HG03280 (cell line): ENCODE measurements at regions not wholly inside any gene's neighbourhood (a gene's known extent, or its start where the extent isn't known, plus 50 kb on each side); places are given as distances from the start of the nearest gene placed in this dataset.

Experiments used
- ATAC-seq: cut with Tn5 transposase; IDR thresholded peaks from one replicate; pipeline ENCODE4 v1.9.1; 2021; ENCODE audit warnings: mild to moderate bottlenecking, moderate library complexity; ENCODE audit not compliant: unreplicated experiment

DNA sequence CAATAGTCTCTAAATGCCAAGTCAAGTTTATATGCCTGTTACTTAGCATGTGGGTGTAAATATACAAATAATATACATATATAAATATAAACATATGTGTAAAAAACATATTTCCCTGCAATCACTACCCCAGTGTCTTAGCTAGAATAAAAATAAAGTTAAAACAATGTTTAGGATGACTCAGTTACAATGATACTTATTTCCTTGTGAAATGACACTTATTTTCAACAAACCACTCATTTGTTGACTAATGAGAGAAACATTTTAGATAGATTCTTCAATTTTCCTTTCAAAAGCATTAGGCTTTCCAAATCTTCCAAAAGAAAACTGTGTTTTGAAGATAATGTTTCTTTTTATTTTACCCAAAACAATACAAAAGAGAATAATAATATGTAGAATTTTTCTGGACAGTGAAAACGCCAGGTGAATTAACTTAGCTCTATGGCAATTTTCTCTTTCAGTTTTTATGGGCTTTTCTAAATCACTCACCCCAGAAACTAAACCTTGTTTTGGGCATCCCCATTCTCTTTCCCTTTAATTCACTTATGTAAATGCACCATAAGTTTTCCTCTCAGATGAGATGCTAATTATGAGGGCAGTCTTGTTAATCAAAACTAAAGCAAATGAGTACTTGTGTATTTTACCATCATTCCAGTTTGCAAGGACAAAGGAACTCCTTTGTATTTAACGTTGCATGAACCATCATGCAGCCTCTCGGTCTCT lies 465.9 kb downstream of the BCAT1 start:
- no peak for ATAC-seq

DNA sequence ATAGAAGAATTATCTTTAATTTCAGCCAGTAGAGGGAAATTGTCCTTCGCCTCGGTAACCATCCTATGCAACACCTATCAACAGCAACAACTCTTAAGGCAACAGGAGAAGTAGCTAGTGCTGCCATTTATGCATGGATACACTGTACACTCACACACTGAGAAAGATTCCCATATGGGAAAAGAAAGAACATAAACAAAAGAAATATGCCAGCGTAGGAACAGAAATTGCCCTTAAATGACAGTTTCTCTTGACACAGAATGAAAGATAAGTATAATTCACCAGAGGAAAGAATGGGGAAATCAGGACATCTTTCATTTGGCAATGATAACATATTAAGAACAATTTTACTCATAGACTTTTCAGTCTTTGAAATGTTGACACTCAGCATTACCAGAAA lies 466.9 kb downstream of the BCAT1 start:
- ATAC-seq = no peak

DNA sequence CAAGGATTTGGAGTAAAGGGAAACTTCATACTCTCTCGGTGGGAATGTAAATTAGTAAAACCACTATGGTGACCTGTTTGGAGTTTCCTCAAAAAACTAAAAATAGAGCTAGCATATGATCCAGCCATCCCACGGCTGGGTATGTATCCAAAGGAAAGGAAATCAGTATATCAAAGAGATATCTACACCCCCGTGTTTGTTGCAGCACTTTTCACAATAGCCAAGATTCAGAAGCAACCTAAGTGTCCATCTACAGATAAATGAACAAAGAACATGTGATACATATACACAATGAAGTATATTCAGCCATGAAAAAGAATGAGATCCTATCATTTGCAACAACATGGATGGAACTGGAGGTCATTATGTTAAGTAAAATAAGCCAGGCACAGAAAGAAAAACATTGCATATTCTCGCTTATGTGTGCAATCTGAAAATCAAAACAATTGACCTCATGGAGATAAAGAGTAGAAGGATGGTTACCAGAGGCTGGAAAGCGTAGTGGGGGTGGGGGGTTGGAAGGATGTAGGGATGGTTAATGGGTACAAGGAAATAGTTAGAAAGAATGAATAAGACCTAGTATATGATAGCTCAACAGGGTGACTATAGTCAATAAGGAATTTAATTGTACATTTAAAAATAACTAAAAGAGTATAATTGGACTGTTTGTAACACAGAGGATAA lies 468.0 kb downstream of the BCAT1 start:
- ATAC-seq = no peak

DNA sequence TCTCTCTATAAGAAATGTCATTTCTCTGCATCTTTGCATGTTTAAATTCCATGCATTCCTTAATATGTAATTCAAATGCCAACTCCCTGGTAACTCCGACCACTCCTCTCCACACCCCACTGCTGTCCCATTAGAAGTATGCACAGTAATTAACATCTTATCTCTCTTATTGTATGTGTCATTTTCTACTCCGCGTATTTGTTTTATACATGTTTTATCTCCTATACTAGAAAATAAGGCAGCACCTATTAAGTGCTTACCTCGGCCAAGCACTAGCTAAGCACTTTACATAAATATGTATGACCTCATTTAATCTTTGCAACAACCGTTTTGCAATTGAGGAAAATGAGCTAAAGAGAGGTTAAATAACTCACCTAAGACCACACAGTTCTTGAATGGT lies 469.8 kb downstream of the BCAT1 start:
- ATAC-seq = no peak

DNA sequence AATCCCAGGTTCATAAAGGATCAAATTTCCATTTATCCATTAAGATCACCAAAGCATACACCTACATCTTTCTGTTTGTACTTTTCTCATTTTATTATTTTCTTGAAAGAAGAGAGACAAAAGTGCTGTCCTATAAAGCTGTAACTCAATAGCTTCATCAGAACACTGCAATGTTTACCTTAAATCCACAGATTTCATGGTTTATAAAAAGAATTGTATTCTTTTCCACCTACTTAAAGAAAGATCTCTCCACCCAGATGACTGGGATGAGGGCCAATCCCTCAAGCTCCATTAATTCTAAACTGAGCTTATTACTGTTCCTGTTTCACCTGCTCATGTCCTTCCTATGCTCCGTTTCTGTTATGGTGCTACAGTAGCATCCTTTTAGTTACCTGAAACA lies 470.6 kb downstream of the BCAT1 start:
- no peak for ATAC-seq

DNA sequence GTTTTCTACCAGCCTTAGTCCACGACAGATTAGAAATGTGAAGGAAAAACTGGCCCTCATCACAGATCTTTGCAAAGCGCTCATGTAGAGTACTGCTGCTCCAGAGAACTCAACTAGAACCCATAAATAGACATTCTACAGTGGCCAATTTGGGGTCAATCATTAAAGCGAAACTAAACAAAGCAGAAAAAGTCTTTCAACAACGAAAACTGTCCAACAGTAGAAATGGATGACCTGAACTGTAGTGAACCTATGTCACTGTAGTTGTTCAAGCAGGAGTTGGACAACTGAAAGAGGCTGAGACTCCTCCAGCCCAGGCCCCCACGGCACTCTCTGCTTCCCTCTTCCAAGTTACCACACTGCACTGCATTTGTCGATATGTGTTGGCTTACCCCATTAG lies 472.6 kb downstream of the BCAT1 start:
- ATAC-seq = no peak

DNA sequence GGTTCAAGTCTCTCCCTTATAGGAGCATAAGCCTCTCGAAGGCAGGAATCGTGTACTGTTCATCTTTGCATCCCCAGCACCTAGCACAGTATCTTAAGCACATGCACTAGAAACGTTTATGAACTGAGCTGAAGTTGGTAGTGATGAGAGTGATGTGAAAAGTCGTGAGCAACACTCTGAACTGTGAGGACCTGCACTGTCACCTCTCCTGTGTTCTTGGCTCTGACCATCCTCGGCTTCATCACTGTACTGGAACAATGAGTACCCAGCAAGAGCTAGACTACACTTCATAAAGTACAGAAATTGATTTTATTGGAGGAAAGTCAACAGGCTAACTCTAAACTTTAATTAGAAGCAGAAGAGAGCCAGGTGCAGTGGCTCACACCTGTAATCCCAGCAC lies 473.6 kb downstream of the BCAT1 start:
- no peak for ATAC-seq

DNA sequence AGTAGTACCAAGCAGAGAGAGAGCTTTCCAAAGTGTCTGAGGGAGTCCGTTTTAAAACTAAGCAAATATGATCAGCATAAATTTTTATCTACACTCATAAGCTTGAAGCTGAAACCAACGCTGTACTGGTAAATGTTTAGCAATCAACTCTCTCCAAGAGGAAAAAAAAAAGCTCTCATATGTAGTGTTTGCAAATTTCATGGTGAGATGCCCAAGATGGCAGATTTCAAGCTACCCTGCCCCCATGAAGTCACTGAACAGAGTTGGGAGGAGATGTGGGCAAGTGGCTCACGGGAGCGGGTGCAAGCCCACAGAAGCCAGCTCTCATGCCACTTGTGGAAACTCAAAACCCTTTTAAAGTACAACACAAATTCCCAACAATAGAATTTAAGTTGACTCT lies 475.8 kb downstream of the BCAT1 start:
- ATAC-seq = no peak

DNA sequence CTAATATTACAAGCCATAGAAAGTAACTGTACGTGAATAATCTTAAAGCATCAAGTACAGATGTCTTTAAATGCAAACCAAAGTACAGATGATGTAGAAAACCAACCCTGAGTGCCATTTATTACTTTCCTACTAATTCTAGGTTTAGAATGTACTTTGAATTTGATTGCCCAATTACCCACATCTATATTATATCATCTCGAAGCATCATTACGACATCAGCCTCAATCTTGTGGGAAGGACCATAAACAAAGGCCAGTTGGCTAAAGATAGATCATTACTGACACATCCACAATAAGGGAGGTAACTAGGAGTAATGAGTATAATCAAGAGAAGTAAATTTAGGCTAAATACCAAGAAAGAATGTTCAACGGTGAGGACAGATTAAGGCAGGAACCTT lies 478.9 kb downstream of the BCAT1 start:
- no peak for ATAC-seq

DNA sequence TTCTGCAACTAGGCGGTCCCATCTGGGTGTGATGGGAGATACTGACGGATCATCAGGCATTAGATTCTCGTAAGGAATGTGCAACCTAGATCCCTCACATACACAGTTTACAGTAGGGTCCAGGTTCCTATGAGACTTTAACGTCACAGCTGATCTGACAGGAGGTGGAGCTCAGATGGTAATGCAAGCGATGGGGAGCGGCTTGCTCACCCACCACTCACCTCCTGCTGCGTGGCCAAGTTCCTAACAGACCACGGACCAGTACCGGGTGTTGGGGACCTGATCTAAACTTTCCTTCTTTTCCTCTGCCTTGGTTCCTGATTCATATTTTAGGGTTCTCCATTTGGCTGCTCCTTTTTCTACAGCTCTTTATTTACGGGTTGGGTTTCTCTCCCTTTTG lies 479.8 kb downstream of the BCAT1 start:
- no peak for ATAC-seq

DNA sequence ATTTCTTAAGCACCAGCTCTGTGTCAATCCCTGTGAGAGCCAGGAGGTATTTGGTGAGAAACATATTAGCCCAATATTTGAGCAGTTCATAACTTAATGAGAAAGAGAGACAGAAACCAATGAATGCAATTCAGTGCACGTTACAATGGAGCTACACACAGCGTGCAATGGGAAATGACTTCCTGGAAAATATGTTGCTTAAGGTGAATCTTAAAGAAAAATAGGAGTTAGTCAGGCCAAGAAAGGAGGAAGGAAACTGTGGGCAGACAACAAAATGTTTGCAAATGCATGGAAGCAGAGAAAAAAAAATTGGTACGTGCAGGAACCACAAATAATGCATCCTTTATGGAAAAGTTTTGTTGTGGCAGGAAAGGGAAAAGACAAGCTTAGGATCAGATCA lies 481.7 kb downstream of the BCAT1 start:
- ATAC-seq = no peak

DNA sequence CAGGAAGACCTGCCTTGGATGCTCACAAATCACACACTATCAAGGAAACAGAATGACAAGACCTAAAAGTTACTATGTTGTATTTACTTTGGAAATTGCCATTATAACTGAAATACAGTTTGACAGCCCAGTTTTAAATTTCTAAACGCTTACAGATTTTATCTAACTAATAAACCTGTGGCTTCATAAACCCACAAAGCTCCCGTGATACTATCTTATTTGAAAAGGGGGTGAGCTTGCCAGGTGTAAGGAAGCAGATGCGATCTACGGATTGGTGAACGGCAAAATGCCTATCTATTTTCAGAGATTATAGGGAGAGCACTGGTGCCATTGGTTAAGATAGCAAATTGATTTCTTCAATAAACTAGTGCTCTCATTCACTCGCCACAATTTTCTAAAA lies 485.5 kb downstream of the BCAT1 start:
- ATAC-seq = no peak

DNA sequence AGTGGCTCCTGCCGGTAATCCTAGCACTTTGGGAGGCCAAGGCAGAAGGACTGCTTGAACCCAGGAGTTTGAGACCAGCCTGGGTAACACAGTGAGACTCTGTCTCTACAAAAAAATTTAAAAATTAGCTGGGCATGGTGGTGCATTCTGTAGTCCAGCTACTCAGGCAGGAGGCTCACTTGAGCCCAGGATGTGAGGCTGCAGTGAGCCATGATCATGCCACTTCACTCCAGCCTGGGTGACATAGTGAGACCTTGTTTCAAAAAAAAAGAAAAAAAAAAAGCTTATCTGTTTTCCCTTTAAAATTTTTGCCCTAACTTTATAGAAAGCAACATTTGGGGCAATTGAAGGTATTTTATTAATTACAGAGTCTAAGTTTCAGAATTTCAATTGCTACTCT lies 486.0 kb downstream of the BCAT1 start:
- no peak for ATAC-seq

DNA sequence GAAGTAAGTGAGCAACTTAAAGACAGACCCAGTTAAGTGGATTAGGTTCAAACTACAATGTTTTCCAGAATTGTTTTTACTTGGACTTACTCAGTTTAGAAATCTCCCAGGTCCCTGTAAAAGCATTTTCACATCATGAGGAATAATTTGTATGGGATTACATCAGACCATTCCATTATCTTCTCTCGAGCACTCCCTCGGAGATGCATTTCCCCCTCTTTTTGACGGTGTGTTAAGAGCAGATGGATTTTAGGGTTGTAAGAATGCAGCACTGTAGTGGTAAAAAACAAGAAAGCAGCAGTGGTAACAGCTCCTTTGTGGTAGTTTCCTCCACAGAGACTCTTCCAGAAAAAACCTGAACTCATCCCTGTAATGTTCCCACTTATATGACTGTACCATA lies 488.4 kb downstream of the BCAT1 start:
- ATAC-seq = no peak

DNA sequence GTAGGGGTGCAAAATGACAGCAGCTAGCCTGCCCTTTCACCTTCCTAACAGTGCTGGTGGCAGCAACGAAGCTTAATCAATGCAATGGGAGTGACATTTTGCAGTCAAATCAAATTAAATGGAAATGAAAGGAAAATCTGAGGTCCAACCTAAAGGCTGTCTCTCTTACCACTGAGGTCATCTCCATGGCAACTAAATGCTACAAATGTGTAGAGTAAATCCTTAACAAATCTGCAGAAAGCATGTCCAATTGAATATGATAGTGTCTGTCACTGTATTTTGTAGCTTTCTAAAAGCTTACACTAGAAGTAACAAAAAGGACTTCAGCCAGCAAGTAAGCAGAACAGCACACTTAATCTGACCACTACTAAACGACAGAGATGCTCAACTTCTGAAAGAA lies 488.8 kb downstream of the BCAT1 start:
- no peak for ATAC-seq

DNA sequence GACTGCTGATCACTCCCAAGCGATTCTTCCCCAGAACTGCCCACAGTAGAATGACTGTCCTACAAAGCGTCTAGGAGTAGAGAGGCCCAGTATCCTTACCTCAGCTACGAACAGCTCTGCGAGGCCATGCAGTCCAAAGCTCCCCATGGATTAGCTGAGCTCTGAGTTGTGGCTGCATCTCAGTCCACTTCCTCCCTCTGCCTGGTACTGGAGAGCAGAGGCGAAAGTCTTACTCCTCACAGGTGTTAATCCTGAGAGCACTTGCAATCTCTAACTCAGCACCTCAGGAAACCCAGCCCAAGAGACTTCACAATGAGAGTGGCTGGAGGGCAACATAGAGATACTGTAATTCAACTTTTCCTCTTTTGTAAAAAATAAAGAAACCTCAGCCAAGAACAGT lies 493.1 kb downstream of the BCAT1 start:
- ATAC-seq = no peak

DNA sequence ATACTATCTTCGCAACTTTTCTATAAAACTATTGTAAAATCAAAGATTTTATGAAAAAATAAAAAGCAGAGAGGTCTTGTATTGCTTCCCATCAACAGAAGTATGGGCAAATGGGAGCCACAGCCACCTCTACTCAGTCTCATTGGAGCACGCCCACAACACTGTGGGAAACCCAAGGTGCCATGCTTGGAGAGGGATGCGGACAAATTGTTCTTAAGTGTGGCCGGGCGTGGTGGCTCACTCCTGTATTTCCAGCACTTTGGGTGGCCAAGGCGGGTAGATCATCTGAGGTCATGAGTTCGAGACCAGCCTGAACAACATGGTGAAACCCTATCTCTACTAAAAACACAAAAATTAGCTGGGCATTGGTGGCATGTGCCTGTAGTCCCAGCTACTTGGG lies 498.2 kb upstream of the SOX5 start:
- ATAC-seq = no peak

DNA sequence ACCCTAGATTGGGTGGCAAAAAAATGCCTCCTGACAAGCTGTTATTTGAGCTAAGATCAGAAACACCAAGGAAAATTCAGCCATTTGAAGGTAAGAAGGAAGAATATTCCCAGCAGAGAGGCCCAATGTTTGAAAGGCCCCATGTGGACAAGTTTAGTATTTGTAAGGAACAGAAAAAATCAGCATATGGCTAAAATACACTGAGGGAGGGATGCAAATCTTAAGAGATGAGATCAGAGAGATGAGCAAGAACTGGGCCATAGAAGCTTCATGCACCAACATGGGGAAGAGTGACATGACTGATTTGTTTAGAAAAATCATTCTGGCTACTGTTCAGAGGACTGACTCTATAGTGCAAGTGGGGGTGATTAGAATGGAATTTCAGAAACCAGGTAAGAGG lies 496.8 kb upstream of the SOX5 start:
- no peak for ATAC-seq

DNA sequence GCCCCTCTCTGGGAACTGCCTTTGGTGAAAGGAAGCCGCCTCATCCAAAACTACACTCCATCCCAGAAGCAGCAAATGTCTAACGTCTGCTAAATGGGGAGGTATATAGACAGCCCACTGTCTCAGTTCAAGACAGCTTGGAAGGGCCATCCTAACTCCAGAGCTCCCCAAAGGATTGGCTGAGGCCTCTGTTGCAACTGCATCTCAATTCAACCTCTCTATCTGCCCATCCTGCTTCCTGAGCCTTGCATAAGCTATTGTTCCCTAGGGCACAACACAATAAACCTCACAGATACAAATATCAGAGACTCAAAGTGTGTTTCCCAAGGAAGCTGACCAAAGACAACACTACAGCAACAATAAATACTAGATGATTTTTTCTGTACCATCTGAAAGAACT lies 495.2 kb upstream of the SOX5 start:
- ATAC-seq = no peak

DNA sequence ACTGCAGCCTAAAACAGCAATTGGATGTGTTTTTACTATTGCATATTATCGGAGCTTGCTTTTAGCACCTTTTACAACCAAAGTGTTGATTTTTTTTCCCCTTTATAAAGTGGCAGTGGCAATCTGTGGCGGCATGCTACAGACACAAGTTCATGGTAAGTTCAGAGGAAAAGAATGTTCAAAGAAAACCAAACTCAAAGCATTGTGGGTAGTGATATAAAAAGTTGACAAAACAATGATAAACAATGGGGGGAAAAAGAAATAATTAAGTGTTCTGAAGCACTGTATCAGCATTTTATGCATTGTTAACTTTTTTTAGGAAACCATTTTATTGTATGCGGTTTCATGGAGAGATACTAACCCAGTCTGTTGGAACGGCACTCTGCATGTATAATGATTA lies 492.0 kb upstream of the SOX5 start:
- ATAC-seq = no peak

DNA sequence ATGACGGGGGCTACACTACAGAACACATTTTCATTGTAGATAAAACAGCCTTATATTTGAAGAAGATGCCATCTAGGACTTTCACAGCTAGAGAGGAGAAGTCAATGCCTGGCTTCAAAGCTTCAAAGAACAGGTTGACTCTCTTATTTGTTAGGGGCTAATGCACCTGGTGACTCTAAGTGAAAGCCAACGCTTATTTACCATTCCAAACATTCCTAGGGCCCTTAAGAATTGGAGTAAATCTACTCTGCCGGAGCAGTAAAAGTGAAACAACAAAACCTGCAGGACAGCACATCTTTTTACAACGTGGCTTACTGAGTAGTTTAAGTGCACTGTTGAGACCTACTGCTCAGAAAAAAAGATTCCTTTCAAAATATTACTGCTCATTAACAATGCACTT lies 487.2 kb upstream of the SOX5 start:
- ATAC-seq = no peak

DNA sequence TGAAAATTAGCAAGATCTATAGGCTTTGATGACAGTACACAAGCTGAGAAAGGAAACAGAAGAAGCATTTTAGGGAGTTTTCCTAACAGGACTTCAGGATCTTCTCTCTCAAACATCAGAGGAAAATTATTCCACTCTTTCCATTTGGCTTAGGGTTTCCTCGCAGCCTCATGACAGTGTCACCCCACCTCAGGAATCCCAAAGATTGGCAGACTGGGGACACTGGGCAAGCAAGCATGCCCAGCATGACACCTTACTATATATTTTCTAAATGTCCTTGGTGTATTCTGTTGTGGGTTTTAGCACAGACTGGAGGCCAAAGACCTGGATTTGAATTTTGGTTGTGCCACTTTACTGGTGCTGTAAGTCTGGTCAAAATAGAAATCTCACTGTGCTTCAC lies 482.4 kb upstream of the SOX5 start:
- no peak for ATAC-seq

DNA sequence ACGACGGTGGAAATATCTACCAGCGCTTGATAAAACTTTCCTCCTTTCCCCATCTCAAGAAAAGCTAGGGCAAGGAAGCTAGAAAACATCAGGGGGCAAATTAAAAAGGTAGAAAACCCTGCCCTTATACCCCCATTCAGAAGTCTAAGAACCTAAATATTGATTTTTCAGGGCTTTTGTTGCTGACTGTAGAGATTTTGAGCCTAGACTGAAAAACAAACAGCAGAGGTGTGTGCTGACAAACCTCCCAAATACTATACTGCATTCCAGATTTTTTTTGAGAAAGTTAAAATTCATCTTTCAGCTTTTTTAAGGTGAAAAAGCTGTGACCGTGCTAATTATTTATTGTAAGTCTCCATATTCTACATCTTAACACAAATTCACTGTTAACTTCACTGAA lies 478.3 kb upstream of the SOX5 start:
- no peak for ATAC-seq
